ENCODE measurements at regions not wholly inside any gene's neighbourhood (a gene's known extent, or its start where the extent isn't known, plus 50 kb on each side); places are given as distances from the start of the nearest gene placed in this dataset.

- H3K79me2 ChIP-seq, result no peaks in the 10 kb centered on the region
- no peaks in the 10 kb centered on the region for H3K4me1 ChIP-seq
- H3K27me3 ChIP-seq (ENCODE audit: control insufficient read depth, insufficient read depth, low read length), result no peaks in the 10 kb centered on the region
- TF ChIP-seq CTCF (IDR thresholded peaks at IDR 0.05), result no peak
- no peak overlapping the region for H2AFZ ChIP-seq
- H3K36me3 ChIP-seq (ENCODE audit: control insufficient read depth, insufficient read depth, low read length), result no peaks in the 10 kb centered on the region
- H3K4me2 ChIP-seq (ENCODE audit: low read length), result no peak overlapping the region
- no peak overlapping the region for H3K27ac ChIP-seq
- no peaks in the 10 kb centered on the region for H3K9me3 ChIP-seq (ENCODE audit: control insufficient read depth, low read length)
- H3K9ac ChIP-seq, result no peak overlapping the region
- H3K4me3 ChIP-seq (ENCODE audit: low read depth, low read length), result no peak overlapping the region
Measured at GRCh38 chr1:228848406-228848805, 113.1 kb downstream of the RHOU start.

- Histone ChIP-seq H3K27me3 (ENCODE audit: control insufficient read depth, insufficient read depth, low read length) (no peaks in the 10 kb centered on the region), H3K27ac (no peak overlapping the region), H3K4me3 (ENCODE audit: low read depth, low read length) (no peak overlapping the region), H3K4me1 (no peaks in the 10 kb centered on the region), H2AFZ (no peak overlapping the region), H3K9ac (no peak overlapping the region), H3K36me3 (ENCODE audit: control insufficient read depth, insufficient read depth, low read length) (no peaks in the 10 kb centered on the region), H3K9me3 (ENCODE audit: control insufficient read depth, low read length) (no peaks in the 10 kb centered on the region), H3K4me2 (ENCODE audit: low read length) (no peak overlapping the region), H3K79me2 (no peaks in the 10 kb centered on the region)
- no peak for TF ChIP-seq CTCF (IDR thresholded peaks at IDR 0.05)
Measured at GRCh38 chr1:228849011-228849541, 113.8 kb downstream of the RHOU start.

GRCh38 chr1:228850141-228851100, 115.1 kb downstream of the RHOU start:
- Histone ChIP-seq H3K27ac (no peak overlapping the region), H3K9me3 (ENCODE audit: control insufficient read depth, low read length) (no peaks in the 10 kb centered on the region), H2AFZ (no peak overlapping the region), H3K27me3 (ENCODE audit: control insufficient read depth, insufficient read depth, low read length) (no peaks in the 10 kb centered on the region), H3K79me2 (no peaks in the 10 kb centered on the region), H3K9ac (no peak overlapping the region), H3K36me3 (ENCODE audit: control insufficient read depth, insufficient read depth, low read length) (no peaks in the 10 kb centered on the region), H3K4me1 (no peaks in the 10 kb centered on the region), H3K4me3 (ENCODE audit: low read depth, low read length) (no peak overlapping the region), H3K4me2 (ENCODE audit: low read length) (no peak overlapping the region)
- TF ChIP-seq CTCF (IDR thresholded peaks at IDR 0.05), result no peak

- Histone ChIP-seq H3K36me3 (ENCODE audit: control insufficient read depth, insufficient read depth, low read length) (no peaks in the 10 kb centered on the region), H3K4me3 (ENCODE audit: low read depth, low read length) (no peak overlapping the region), H3K4me1 (no peaks in the 10 kb centered on the region), H3K4me2 (ENCODE audit: low read length) (no peak overlapping the region), H2AFZ (no peak overlapping the region), H3K9ac (no peak overlapping the region), H3K27ac (no peak overlapping the region), H3K9me3 (ENCODE audit: control insufficient read depth, low read length) (no peaks in the 10 kb centered on the region), H3K79me2 (no peaks in the 10 kb centered on the region), H3K27me3 (ENCODE audit: control insufficient read depth, insufficient read depth, low read length) (no peaks in the 10 kb centered on the region)
- TF ChIP-seq CTCF (IDR thresholded peaks at IDR 0.05), result no peak
Measured at GRCh38 chr1:228851193-228851592, 115.9 kb downstream of the RHOU start.

Data from parathyroid adenoma (tissue), 2 donors.